ENCODE measurements at regions not wholly inside any gene's neighbourhood (a gene's known extent, or its start where the extent isn't known, plus 50 kb on each side); places are given as distances from the start of the nearest gene placed in this dataset.

- H3K4me3 ChIP-seq (ENCODE audit: low read length): no peak overlapping the region
- DNase-seq (ENCODE audit: low read depth): no peak
These were observed 462.6 kb downstream of the SLC4A3 start for GRCh38 chr2:220090050-220090449.

GRCh38 chr2:220096406-220096805, 469.0 kb downstream of the SLC4A3 start:
- TF ChIP-seq, protein P1, sequence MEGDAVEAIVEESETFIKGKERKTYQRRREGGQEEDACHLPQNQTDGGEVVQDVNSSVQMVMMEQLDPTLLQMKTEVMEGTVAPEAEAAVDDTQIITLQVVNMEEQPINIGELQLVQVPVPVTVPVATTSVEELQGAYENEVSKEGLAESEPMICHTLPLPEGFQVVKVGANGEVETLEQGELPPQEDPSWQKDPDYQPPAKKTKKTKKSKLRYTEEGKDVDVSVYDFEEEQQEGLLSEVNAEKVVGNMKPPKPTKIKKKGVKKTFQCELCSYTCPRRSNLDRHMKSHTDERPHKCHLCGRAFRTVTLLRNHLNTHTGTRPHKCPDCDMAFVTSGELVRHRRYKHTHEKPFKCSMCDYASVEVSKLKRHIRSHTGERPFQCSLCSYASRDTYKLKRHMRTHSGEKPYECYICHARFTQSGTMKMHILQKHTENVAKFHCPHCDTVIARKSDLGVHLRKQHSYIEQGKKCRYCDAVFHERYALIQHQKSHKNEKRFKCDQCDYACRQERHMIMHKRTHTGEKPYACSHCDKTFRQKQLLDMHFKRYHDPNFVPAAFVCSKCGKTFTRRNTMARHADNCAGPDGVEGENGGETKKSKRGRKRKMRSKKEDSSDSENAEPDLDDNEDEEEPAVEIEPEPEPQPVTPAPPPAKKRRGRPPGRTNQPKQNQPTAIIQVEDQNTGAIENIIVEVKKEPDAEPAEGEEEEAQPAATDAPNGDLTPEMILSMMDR (conservative IDR thresholded peaks at IDR 0.05; ENCODE audit: low read depth, low read length): no peak
- H3K4me3 ChIP-seq (ENCODE audit: low read length): no peak overlapping the region
- no peak for DNase-seq (ENCODE audit: low read depth)

More at GRCh38 chr2:220090050-220090449, 462.6 kb downstream of the SLC4A3 start:
- TF ChIP-seq, protein P1 (conservative IDR thresholded peaks at IDR 0.05; ENCODE audit: low read depth, low read length): no peak

- no peak overlapping the region for H3K4me3 ChIP-seq (ENCODE audit: low read length)
- no peak for DNase-seq (ENCODE audit: low read depth)
- TF ChIP-seq, protein P1 (conservative IDR thresholded peaks at IDR 0.05; ENCODE audit: low read depth, low read length): no peak
These were observed 474.6 kb downstream of the SLC4A3 start for GRCh38 chr2:220101980-220102379.

- TF ChIP-seq, protein P1 (conservative IDR thresholded peaks at IDR 0.05; ENCODE audit: low read depth, low read length): no peak
- DNase-seq (ENCODE audit: low read depth): no peak
- no peak overlapping the region for H3K4me3 ChIP-seq (ENCODE audit: low read length)
These were observed 476.2 kb downstream of the SLC4A3 start for GRCh38 chr2:220103596-220103995.

GRCh38 chr2:220104871-220105351, 477.5 kb downstream of the SLC4A3 start:
- no peak overlapping the region for H3K4me3 ChIP-seq (ENCODE audit: low read length)
- DNase-seq (ENCODE audit: low read depth): peak; percentile 45
- TF ChIP-seq, protein P1 (conservative IDR thresholded peaks at IDR 0.05; ENCODE audit: low read depth, low read length): peak; percentile 58

DNA sequence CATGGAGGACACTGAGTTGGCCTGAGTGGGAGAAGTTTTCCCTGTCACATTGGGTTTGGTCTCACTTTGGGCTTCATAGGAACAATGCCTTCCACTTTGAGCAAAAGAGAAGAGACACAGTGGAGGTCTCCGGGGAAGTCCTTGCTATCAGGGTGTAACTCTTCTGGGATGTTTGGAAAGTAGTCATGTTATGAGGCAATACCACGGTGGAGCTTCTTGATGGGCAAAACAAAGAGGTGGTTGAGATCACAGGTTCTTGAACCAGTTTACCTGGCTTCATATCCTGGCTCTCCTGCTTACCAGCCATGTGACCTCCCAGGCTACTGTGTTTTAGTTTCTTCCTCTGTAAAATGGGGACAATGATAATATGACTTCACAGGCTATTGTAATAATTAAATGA, 478.6 kb downstream of the SLC4A3 start:
- no peak for DNase-seq (ENCODE audit: low read depth)
- TF ChIP-seq, protein P1 (conservative IDR thresholded peaks at IDR 0.05; ENCODE audit: low read depth, low read length): no peak
- H3K4me3 ChIP-seq (ENCODE audit: low read length): no peak overlapping the region

DNA sequence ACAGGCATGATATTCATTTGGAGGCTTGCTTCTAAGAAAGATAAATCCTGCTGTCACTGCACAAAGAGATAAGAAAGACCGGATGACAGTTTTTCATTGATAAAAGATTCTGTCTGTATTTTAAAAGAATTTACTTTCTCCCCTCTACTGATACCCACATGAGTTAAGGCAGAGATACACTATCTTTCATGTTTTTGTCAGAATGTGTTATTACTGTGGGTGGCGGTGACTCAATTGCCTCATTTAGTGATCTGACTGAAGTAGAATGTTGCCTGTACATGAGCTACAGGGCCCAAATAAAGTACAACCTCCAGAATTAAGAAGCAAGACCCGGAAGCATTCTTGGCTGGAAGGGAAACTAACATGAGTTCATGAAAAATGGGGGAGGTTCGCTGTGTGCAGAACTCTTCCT, 480.0 kb downstream of the SLC4A3 start:
- TF ChIP-seq, protein P1 (conservative IDR thresholded peaks at IDR 0.05; ENCODE audit: low read depth, low read length): no peak
- no peak overlapping the region for H3K4me3 ChIP-seq (ENCODE audit: low read length)
- DNase-seq (ENCODE audit: low read depth): no peak
